Fibroblast of lung (primary cell): ENCODE measurements at regions not wholly inside any gene's neighbourhood (a gene's known extent, or its start where the extent isn't known, plus 50 kb on each side); places are given as distances from the start of the nearest gene placed in this dataset.

Source experiments
- DNase-seq, 2 donors: peaks; one replicate each; pipeline versions ENCODE4 v3.0.0 to v3.0.0-alpha.2; 2010; ENCODE audit warnings: low read depth in 2 of 2
- H2AFZ ChIP-seq: 2 replicates; pipeline ENCODE4 v1.5.1; 2012; ENCODE audit warnings: low read length, control low read depth, inconsistent platforms
- H3K27ac ChIP-seq: 2 replicates; pipeline ENCODE4 v1.5.1; 2011; ENCODE audit warnings: low read length, control low read depth; ENCODE audit not compliant: insufficient read depth
- H3K27me3 ChIP-seq: 2 replicates; pipeline ENCODE4 v1.5.1; 2011; ENCODE audit warnings: mild to moderate bottlenecking, low read length; ENCODE audit not compliant: control insufficient read depth, insufficient read depth
- H3K36me3 ChIP-seq: 2 replicates; pipeline ENCODE4 v1.5.1; 2011; ENCODE audit warnings: low read length; ENCODE audit not compliant: control insufficient read depth, insufficient read depth
- H3K4me1 ChIP-seq: 2 replicates; pipeline ENCODE4 v1.5.1; 2011; ENCODE audit warnings: low read length; ENCODE audit not compliant: control insufficient read depth, insufficient read depth; ENCODE audit errors: extremely low read depth
- H3K4me2 ChIP-seq: 2 replicates; pipeline ENCODE4 v1.5.1; 2011; ENCODE audit warnings: low read length, control low read depth; ENCODE audit not compliant: insufficient read depth; ENCODE audit errors: extremely low read depth
- H3K4me3 ChIP-seq, 4 experiments: fragments of 200-600 bp in 1 of 4; sonication (generic) in 1 of 4; replicated peaks in 1 of 4; 2 replicates each; pipeline ENCODE4 v1.5.1; 2011 to 2016; ENCODE audit warnings: low read length in 4 of 4, low read depth in 3 of 4, mild to moderate bottlenecking in 3 of 4, control low read depth in 2 of 4, inconsistent platforms in 1 of 4, mixed read lengths in 1 of 4; ENCODE audit not compliant: insufficient read depth in 1 of 4; ENCODE audit errors: control extremely low read depth in 1 of 4
- H3K79me2 ChIP-seq: 2 replicates; pipeline ENCODE4 v1.5.1; 2012; ENCODE audit warnings: mild to moderate bottlenecking, low read length, inconsistent platforms; ENCODE audit not compliant: control insufficient read depth, insufficient read depth
- H3K9ac ChIP-seq: 2 replicates; pipeline ENCODE4 v1.5.1; 2011; ENCODE audit warnings: mild to moderate bottlenecking, low read length, control low read depth; ENCODE audit not compliant: insufficient read depth
- H3K9me3 ChIP-seq: 2 replicates; pipeline ENCODE4 v1.5.1; 2012; ENCODE audit warnings: low read depth, low read length; ENCODE audit not compliant: control insufficient read depth, insufficient read depth
- H4K20me1 ChIP-seq: 2 replicates; pipeline ENCODE4 v1.5.1; 2011; ENCODE audit warnings: low read length; ENCODE audit not compliant: control insufficient read depth, insufficient read depth; ENCODE audit errors: extremely low read depth
- CTCF ChIP-seq, 2 donors: IDR thresholded peaks in 1 of 2; conservative IDR thresholded peaks in 1 of 2; 1 replicate in 1 of 2; 2 replicates in 1 of 2; pipeline ENCODE4 v1.5.1; 2011 to 2012; ENCODE audit warnings: low read length in 2 of 2, control low read depth in 1 of 2, inconsistent platforms in 1 of 2, low read depth in 1 of 2, mild to moderate bottlenecking in 1 of 2
- EZH2 ChIP-seq: IDR thresholded peaks from 2 replicates; pipeline ENCODE4 v1.5.1; 2012; ENCODE audit warnings: low read length, control low read depth, mild to moderate bottlenecking; ENCODE audit errors: missing control alignments

DNA sequence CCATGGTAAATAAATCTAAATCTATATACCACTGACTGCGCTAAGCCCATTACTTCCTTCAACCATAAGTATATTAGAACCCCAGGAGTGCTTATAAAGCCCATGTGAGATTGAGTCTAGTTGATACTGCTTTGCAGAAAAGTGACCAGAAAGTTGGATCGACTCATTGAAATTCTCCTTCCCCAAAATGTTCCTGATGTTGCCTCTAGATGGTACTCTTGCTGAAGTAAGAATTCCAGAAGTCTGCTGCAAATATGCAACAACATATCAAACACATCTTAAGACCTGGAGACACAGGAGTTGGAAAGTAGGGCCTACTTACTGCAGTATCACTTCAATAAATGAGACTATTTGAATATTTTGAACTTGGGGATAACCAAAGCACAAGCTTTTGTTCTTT lies 550.8 kb downstream of the IPMK start:
- H3K9ac ChIP-seq = no peak overlapping the region
- DNase-seq = peak; percentile 32 to 39
- H3K9me3 ChIP-seq = no peaks in the 10 kb centered on the region
- H3K4me1 ChIP-seq = no peaks in the 10 kb centered on the region
- H3K79me2 ChIP-seq = no peaks in the 10 kb centered on the region
- no peaks in the 10 kb centered on the region for H3K36me3 ChIP-seq
- H4K20me1 ChIP-seq = no peaks in the 10 kb centered on the region
- no peak overlapping the region for H3K4me3 ChIP-seq
- no peak for TF ChIP-seq EZH2
- peak; percentile 42 to 45 for TF ChIP-seq CTCF (conservative IDR thresholded peaks at IDR 0.05 in 1 of 2, IDR thresholded peaks at IDR 0.05 in 1 of 2; ENCODE audit: low read depth in 1 of 2, low read length in 2 of 2)
- no peak overlapping the region for H3K27ac ChIP-seq
- no peaks in the 10 kb centered on the region for H3K27me3 ChIP-seq
- H2AFZ ChIP-seq = no peak overlapping the region
- no peak overlapping the region for H3K4me2 ChIP-seq

DNA sequence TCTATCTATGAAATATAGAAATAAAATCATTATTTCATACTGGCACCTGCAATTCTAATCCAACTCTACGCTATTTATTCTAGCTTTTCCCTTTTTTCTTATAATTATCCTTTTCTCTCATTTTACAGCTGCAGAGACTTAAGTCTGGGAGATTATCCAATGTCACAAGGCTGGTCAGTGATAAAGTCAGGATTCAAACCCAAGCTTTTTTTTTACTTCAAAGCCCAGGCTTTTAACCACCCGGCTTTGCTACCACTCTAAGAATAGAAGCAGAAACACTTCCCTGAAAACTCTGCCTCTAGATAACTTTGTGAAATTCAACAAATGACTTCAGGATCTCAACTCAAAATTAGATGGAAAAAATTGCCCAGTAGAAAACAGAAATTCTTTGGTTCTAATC lies 552.5 kb downstream of the IPMK start:
- Histone ChIP-seq H3K27me3 (no peaks in the 10 kb centered on the region), H3K4me1 (no peaks in the 10 kb centered on the region), H3K9ac (no peak overlapping the region), H3K4me3 (no peak overlapping the region), H3K79me2 (no peaks in the 10 kb centered on the region), H3K9me3 (no peaks in the 10 kb centered on the region), H4K20me1 (no peaks in the 10 kb centered on the region), H3K36me3 (no peaks in the 10 kb centered on the region), H2AFZ (no peak overlapping the region), H3K27ac (no peak overlapping the region), H3K4me2 (no peak overlapping the region)
- TF ChIP-seq CTCF (conservative IDR thresholded peaks at IDR 0.05 in 1 of 2, IDR thresholded peaks at IDR 0.05 in 1 of 2; ENCODE audit: low read depth in 1 of 2, low read length in 2 of 2) = no peak
- TF ChIP-seq EZH2 = no peak
- no peak for DNase-seq

- Histone ChIP-seq H3K36me3 (no peaks in the 10 kb centered on the region), H3K79me2 (no peaks in the 10 kb centered on the region), H3K27ac (no peak overlapping the region), H4K20me1 (no peaks in the 10 kb centered on the region), H3K4me1 (no peaks in the 10 kb centered on the region), H3K27me3 (no peaks in the 10 kb centered on the region), H3K9me3 (no peaks in the 10 kb centered on the region), H3K9ac (no peak overlapping the region), H3K4me3 (no peak overlapping the region), H2AFZ (no peak overlapping the region), H3K4me2 (no peak overlapping the region)
- TF ChIP-seq CTCF (conservative IDR thresholded peaks at IDR 0.05 in 1 of 2, IDR thresholded peaks at IDR 0.05 in 1 of 2; ENCODE audit: low read depth in 1 of 2, low read length in 2 of 2) (no peak), EZH2 (no peak)
- no peak for DNase-seq
Measured at GRCh38 chr10:57707300-57707658, 560.4 kb downstream of the IPMK start.
